ENCODE measurements at regions not wholly inside any gene's neighbourhood (a gene's known extent, or its start where the extent isn't known, plus 50 kb on each side); places are given as distances from the start of the nearest gene placed in this dataset.

DNA sequence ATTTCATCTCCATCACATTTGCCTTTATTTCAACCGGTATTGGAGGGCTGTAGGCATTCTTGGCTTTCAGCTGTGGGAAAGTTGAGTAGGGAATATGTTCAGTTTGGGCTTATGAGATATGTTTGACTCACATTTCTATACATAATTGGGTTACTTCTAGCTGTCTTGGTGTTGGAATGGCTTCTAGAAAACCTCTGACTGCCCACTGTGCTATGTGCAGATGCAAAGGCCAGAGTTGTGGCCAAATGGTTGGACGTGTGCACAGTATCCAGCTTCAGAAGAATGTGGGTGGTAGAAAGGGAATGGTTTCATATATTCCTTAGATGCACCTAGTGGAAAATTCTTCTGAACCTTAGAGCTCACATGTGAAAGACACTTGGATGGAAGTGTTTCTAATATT is 92.6 kb upstream of the H2AZ1 start:
- TF ChIP-seq, protein P1, sequence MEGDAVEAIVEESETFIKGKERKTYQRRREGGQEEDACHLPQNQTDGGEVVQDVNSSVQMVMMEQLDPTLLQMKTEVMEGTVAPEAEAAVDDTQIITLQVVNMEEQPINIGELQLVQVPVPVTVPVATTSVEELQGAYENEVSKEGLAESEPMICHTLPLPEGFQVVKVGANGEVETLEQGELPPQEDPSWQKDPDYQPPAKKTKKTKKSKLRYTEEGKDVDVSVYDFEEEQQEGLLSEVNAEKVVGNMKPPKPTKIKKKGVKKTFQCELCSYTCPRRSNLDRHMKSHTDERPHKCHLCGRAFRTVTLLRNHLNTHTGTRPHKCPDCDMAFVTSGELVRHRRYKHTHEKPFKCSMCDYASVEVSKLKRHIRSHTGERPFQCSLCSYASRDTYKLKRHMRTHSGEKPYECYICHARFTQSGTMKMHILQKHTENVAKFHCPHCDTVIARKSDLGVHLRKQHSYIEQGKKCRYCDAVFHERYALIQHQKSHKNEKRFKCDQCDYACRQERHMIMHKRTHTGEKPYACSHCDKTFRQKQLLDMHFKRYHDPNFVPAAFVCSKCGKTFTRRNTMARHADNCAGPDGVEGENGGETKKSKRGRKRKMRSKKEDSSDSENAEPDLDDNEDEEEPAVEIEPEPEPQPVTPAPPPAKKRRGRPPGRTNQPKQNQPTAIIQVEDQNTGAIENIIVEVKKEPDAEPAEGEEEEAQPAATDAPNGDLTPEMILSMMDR (IDR thresholded peaks at IDR 0.05): no peak
- no peak for TF ChIP-seq POLR2A (IDR thresholded peaks at IDR 0.05)
- 80 to 87% (median 83%) methylated on average over 2 of the region's 2 CpGs for WGBS, 4 donors
- intact Hi-C loops (cut with DNase I): no loop called here

DNA sequence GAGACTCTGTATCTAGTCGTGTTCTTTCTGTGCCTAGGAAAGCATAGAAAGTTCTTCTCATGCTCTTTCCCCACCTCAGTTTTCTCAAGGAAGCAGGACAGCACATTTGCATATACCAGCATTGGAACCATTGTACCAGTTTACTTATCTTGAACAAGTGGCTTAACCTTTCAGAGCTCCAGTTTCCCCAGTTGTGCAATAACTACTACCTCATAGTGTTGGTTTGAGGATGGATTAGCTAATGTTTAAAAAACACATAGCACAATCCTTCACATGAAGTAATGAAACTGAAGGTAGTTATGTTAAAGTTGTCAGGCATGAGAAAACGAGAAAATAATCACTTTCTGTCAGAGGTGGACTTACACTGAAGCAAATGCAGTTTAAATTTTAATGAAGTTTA is 92.2 kb upstream of the H2AZ1 start:
- no peak for DNase-seq
- no peak overlapping the region for H3K27ac ChIP-seq
- H3K27me3 ChIP-seq: no peaks in the 10 kb centered on the region
- WGBS, 4 donors: 66 to 76% (median 72%) methylated on average over 2 of the region's 2 CpGs
- H3K36me3 ChIP-seq (replicated peaks in 1 of 2): no peaks in the 10 kb centered on the region
- no peak for TF ChIP-seq POLR2A (IDR thresholded peaks at IDR 0.05)
- TF ChIP-seq, protein P1 (IDR thresholded peaks at IDR 0.05): no peak
- intact Hi-C loops (cut with DNase I): no loop called here
- no peak overlapping the region for H3K4me3 ChIP-seq
- H3K9me3 ChIP-seq (replicated peaks in 1 of 3): no peaks in the 10 kb centered on the region
- no peaks in the 10 kb centered on the region for H3K4me1 ChIP-seq (replicated peaks in 1 of 2)

More for the DNA sequence above, 92.6 kb upstream of the H2AZ1 start:
- H3K9me3 ChIP-seq (replicated peaks in 1 of 3): no peaks in the 10 kb centered on the region
- no peak overlapping the region for H3K27ac ChIP-seq
- H3K36me3 ChIP-seq (replicated peaks in 1 of 2): no peaks in the 10 kb centered on the region
- H3K27me3 ChIP-seq: no peaks in the 10 kb centered on the region
- H3K4me3 ChIP-seq: no peak overlapping the region
- H3K4me1 ChIP-seq (replicated peaks in 1 of 2): no peaks in the 10 kb centered on the region
- no peak for DNase-seq

DNA sequence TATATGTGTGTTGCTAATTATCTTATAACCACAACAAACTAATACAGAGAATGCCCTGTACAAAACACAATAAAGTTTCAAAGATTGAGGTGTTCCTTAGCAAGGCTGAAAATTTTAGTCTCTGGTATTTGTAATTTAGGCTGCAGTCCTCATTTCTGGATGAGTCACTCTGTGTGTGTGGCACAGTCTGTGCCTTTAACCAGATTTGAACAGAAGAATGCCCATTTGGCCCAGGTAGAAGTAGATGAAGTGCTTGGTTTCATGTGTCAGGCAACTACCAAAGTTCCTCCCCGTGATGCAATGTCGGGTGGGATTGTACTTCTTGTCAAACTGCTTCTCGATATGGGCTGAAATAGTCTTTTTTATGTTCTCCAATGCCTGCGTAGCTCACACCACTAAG is 91.6 kb upstream of the H2AZ1 start:
- Histone ChIP-seq H3K9me3 (replicated peaks in 1 of 3) (no peaks in the 10 kb centered on the region), H3K27me3 (no peaks in the 10 kb centered on the region), H3K4me1 (replicated peaks in 1 of 2) (no peaks in the 10 kb centered on the region), H3K4me3 (no peak overlapping the region), H3K36me3 (replicated peaks in 1 of 2) (no peaks in the 10 kb centered on the region), H3K27ac (no peak overlapping the region)
- WGBS, 4 donors: 90 to 95% (median 93%) methylated on average over 4 of the region's 4 CpGs
- TF ChIP-seq POLR2A (IDR thresholded peaks at IDR 0.05): no peak
- TF ChIP-seq, protein P1 (IDR thresholded peaks at IDR 0.05): no peak
- DNase-seq: no peak
- intact Hi-C loops (cut with DNase I): no loop called here

DNA sequence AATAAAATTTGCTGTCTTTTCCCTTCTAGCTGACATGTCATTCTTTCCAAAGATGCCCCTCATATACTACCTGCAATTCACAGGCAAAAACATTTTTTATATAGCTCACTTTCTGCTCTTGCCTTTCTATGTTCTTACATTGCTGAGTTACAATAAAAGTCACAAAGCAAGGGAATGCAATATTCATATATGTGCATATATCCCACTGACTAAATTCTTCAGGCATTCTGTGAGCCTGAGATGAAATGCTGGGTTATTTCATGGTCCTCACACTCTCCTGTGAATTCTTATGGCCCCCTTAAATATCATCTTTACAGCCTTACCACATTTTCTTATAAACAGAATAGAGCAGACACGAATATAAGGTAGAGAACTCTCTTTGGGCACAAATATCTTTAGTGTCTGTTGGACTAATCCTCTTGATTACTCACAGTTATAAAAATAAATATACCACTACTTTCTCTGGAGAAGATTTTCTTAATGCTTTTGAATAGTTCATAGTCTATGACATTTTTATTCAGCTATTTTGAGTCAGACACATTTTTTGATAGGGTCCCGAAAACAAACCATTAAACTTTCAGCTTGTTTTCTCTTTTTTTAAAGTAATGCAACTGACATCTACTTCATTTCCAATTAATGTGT is 84.1 kb upstream of the H2AZ1 start:
- WGBS, 4 donors: 75 to 85% (median 76%) methylated on average over 2 of the region's 2 CpGs
- intact Hi-C loops (cut with DNase I): no loop called here

More for the DNA sequence above, 84.1 kb upstream of the H2AZ1 start:
- Histone ChIP-seq H3K4me1 (replicated peaks in 1 of 2) (no peaks in the 10 kb centered on the region), H3K4me3 (no peak overlapping the region), H3K27me3 (no peaks in the 10 kb centered on the region), H3K9me3 (replicated peaks in 1 of 3) (no peaks in the 10 kb centered on the region), H3K36me3 (replicated peaks in 1 of 2) (no peaks in the 10 kb centered on the region), H3K27ac (no peak overlapping the region)
- TF ChIP-seq, protein P1 (IDR thresholded peaks at IDR 0.05): no peak
- TF ChIP-seq POLR2A (IDR thresholded peaks at IDR 0.05): no peak
- no peak for DNase-seq

Measured in adrenal gland (tissue), 9 donors.